ENCODE measurements at regions not wholly inside any gene's neighbourhood (a gene's known extent, or its start where the extent isn't known, plus 50 kb on each side); places are given as distances from the start of the nearest gene placed in this dataset.

DNA sequence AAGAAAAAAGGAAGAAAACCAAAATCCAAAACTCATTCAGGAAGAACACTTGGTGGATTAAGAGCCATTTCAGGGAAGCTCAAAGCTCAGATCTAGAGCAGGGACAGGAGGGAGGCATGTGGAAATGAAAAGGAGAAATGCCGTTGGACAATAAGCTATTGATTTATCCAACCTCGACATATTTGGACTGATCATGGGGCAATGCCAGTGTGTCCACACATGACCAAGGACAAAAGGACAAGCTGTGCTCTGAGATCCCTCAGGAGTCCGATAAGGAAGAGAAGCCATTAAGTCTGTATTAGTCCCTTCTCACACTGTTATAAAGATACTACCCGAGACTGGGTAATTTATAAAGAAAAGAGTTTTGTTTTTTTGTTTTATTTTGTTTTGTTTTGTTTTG is 684.0 kb upstream of the CELF2 start:
- Histone ChIP-seq H2AK5ac (ENCODE audit: low read depth, low read length) (no peak overlapping the region), H3K4ac (ENCODE audit: low read length) (no peak overlapping the region), H3K14ac (ENCODE audit: low read length) (no peak overlapping the region), H3K4me1 (ENCODE audit: control insufficient read depth in 2 of 2, insufficient read depth in 1 of 2, low read depth in 1 of 2, low read length in 2 of 2) (no peaks in the 10 kb centered on the region), H4K91ac (ENCODE audit: low read depth, low read length, poor library complexity) (no peak overlapping the region), H3K36me3 (replicated peaks in 1 of 2; ENCODE audit: control insufficient read depth in 2 of 2, insufficient read depth in 2 of 2, low read length in 2 of 2) (no peaks in the 10 kb centered on the region), H3K27ac (replicated peaks; ENCODE audit: low read length) (no peak overlapping the region), H3K79me1 (ENCODE audit: low read depth, low read length) (no peaks in the 10 kb centered on the region), H2BK5ac (ENCODE audit: low read length) (no peak overlapping the region), H3K4me3 (ENCODE audit: low read length in 2 of 2) (no peak overlapping the region), H2AFZ (ENCODE audit: low read length) (no peak overlapping the region), H3K4me2 (ENCODE audit: insufficient read depth, low read length, poor library complexity, severe bottlenecking) (no peak overlapping the region), H2BK120ac (ENCODE audit: low read depth, low read length) (no peak overlapping the region), H2BK15ac (ENCODE audit: low read length) (no peak overlapping the region), H4K8ac (ENCODE audit: low read depth, low read length) (no peak overlapping the region), H3K18ac (ENCODE audit: low read length) (no peak overlapping the region), H3K9me3 (replicated peaks in 1 of 2; ENCODE audit: control insufficient read depth in 2 of 2, insufficient read depth in 1 of 2, low read depth in 1 of 2, low read length in 2 of 2) (no peaks in the 10 kb centered on the region), H3K9ac (ENCODE audit: low read depth, low read length, poor library complexity) (no peak overlapping the region), H3K23ac (ENCODE audit: low read depth, low read length, poor library complexity) (no peak overlapping the region), H3K27me3 (ENCODE audit: control insufficient read depth in 3 of 3, insufficient read depth in 3 of 3, low read depth in 1 of 3, low read length in 3 of 3) (no peaks in the 10 kb centered on the region), H2BK12ac (ENCODE audit: low read length) (no peak overlapping the region)
- DNase-seq (ENCODE audit: low spot score) = no peak
- no CpG with 5 or more reads among the region's 4 CpGs for WGBS, 2 donors (ENCODE audit: extremely low coverage in 2 of 2, insufficient read length in 2 of 2, insufficient replicate concordance in 1 of 2)

DNA sequence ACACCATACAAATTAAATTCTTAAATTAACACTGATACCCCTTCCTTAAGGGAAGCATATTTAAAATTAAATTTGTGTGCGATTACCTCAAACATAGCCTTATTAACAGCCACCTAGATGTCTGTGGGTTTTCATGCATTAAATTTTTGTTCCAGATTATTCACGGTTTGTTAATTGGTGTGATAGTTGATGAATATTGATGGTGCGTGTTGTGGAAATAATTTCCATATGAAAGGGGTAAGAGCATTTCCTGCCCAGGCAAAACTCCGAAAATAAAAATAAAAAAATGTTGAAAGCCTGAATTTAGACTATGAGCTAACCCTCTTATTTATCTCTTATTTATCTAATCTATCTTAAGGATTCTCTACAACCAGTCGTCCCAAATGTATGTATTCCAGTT is 679.3 kb upstream of the CELF2 start:
- no peaks in the 10 kb centered on the region for H3K4me1 ChIP-seq (ENCODE audit: control insufficient read depth in 2 of 2, insufficient read depth in 1 of 2, low read depth in 1 of 2, low read length in 2 of 2)
- no peak for DNase-seq (ENCODE audit: low spot score)
- no peaks in the 10 kb centered on the region for H3K79me1 ChIP-seq (ENCODE audit: low read depth, low read length)
- H3K4ac ChIP-seq (ENCODE audit: low read length) = no peak overlapping the region
- no peak overlapping the region for H2AFZ ChIP-seq (ENCODE audit: low read length)
- no peaks in the 10 kb centered on the region for H3K27me3 ChIP-seq (ENCODE audit: control insufficient read depth in 3 of 3, insufficient read depth in 3 of 3, low read depth in 1 of 3, low read length in 3 of 3)
- no peak overlapping the region for H2BK12ac ChIP-seq (ENCODE audit: low read length)
- no peak overlapping the region for H2BK15ac ChIP-seq (ENCODE audit: low read length)
- H3K4me2 ChIP-seq (ENCODE audit: insufficient read depth, low read length, poor library complexity, severe bottlenecking) = no peak overlapping the region
- no peak overlapping the region for H2AK5ac ChIP-seq (ENCODE audit: low read depth, low read length)
- no peak overlapping the region for H4K91ac ChIP-seq (ENCODE audit: low read depth, low read length, poor library complexity)
- no peak overlapping the region for H3K4me3 ChIP-seq (ENCODE audit: low read length in 2 of 2)
- H2BK120ac ChIP-seq (ENCODE audit: low read depth, low read length) = no peak overlapping the region
- no peak overlapping the region for H2BK5ac ChIP-seq (ENCODE audit: low read length)
- no peak overlapping the region for H3K23ac ChIP-seq (ENCODE audit: low read depth, low read length, poor library complexity)
- no peak overlapping the region for H3K9ac ChIP-seq (ENCODE audit: low read depth, low read length, poor library complexity)
- H3K9me3 ChIP-seq (replicated peaks in 1 of 2; ENCODE audit: control insufficient read depth in 2 of 2, insufficient read depth in 1 of 2, low read depth in 1 of 2, low read length in 2 of 2) = no peaks in the 10 kb centered on the region
- H3K18ac ChIP-seq (ENCODE audit: low read length) = no peak overlapping the region
- H4K8ac ChIP-seq (ENCODE audit: low read depth, low read length) = no peak overlapping the region
- no peak overlapping the region for H3K14ac ChIP-seq (ENCODE audit: low read length)
- H3K27ac ChIP-seq (replicated peaks; ENCODE audit: low read length) = no peak overlapping the region
- WGBS, 2 donors (ENCODE audit: extremely low coverage in 2 of 2, insufficient read length in 2 of 2, insufficient replicate concordance in 1 of 2) = 100% methylated on average over 2 of the region's 5 CpGs; no CpG with 5 or more reads in 1 of the 2 donors
- no peaks in the 10 kb centered on the region for H3K36me3 ChIP-seq (replicated peaks in 1 of 2; ENCODE audit: control insufficient read depth in 2 of 2, insufficient read depth in 2 of 2, low read length in 2 of 2)

DNA sequence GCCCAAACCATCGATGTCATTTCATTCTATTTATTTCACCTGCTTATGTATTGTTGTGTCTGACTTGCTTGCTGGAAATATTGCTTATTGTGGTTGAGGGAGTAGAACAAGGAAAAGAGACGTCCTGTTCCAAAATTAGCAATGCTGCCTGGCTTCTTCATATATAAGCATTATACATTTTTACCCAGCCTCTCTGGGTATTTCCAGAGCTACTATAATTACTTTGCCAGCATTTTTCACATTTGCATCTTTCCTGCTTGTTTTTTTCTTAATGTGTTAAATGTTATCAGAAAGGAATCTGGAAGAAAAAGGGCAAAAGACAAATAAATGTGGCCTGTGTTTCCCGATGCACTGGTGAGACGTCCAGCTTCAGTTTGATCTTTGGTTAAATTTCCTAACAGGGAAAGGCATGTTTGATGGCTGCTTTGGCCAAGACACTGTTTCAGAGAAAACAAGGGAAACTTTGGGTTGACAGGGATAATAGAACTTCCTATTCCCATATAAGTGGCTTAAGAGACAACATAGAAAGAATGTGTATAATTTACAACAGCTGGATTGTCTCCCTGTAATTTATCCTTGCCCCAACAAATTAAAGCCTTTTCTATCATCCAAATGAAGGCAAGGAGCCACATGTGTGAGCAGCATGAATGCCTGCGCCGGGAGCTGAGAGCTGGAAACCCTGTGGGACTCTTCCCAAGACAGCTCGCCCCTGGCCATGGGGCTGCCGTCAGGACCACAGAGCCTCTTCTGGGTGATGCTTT is 671.1 kb upstream of the CELF2 start:
- Histone ChIP-seq H3K36me3 (replicated peaks in 1 of 2; ENCODE audit: control insufficient read depth in 2 of 2, insufficient read depth in 2 of 2, low read length in 2 of 2) (no peaks in the 10 kb centered on the region), H2BK15ac (ENCODE audit: low read length) (no peak overlapping the region), H3K27ac (replicated peaks; ENCODE audit: low read length) (no peak overlapping the region), H2BK120ac (ENCODE audit: low read depth, low read length) (no peak overlapping the region), H4K91ac (ENCODE audit: low read depth, low read length, poor library complexity) (no peak overlapping the region), H2AFZ (ENCODE audit: low read length) (no peak overlapping the region), H3K4me3 (ENCODE audit: low read length in 2 of 2) (no peak overlapping the region), H3K79me1 (ENCODE audit: low read depth, low read length) (no peaks in the 10 kb centered on the region), H3K14ac (ENCODE audit: low read length) (no peak overlapping the region), H3K18ac (ENCODE audit: low read length) (no peak overlapping the region), H4K8ac (ENCODE audit: low read depth, low read length) (no peak overlapping the region), H3K9ac (ENCODE audit: low read depth, low read length, poor library complexity) (no peak overlapping the region), H2AK5ac (ENCODE audit: low read depth, low read length) (no peak overlapping the region), H3K9me3 (replicated peaks in 1 of 2; ENCODE audit: control insufficient read depth in 2 of 2, insufficient read depth in 1 of 2, low read depth in 1 of 2, low read length in 2 of 2) (no peaks in the 10 kb centered on the region), H2BK5ac (ENCODE audit: low read length) (no peak overlapping the region), H3K4me1 (ENCODE audit: control insufficient read depth in 2 of 2, insufficient read depth in 1 of 2, low read depth in 1 of 2, low read length in 2 of 2) (peaks cover 0 to 2% of the 10 kb centered on the region in 2 donors), H3K27me3 (ENCODE audit: control insufficient read depth in 3 of 3, insufficient read depth in 3 of 3, low read depth in 1 of 3, low read length in 3 of 3) (no peaks in the 10 kb centered on the region), H3K4ac (ENCODE audit: low read length) (no peak overlapping the region), H3K4me2 (ENCODE audit: insufficient read depth, low read length, poor library complexity, severe bottlenecking) (no peak overlapping the region), H3K23ac (ENCODE audit: low read depth, low read length, poor library complexity) (no peak overlapping the region), H2BK12ac (ENCODE audit: low read length) (no peak overlapping the region)
- whole genome bisulfite sequencing, 2 donors (ENCODE audit: extremely low coverage in 2 of 2, insufficient read length in 2 of 2, insufficient replicate concordance in 1 of 2) = no CpG with 5 or more reads among the region's 8 CpGs
- no peak for DNase-seq (ENCODE audit: low spot score)

DNA sequence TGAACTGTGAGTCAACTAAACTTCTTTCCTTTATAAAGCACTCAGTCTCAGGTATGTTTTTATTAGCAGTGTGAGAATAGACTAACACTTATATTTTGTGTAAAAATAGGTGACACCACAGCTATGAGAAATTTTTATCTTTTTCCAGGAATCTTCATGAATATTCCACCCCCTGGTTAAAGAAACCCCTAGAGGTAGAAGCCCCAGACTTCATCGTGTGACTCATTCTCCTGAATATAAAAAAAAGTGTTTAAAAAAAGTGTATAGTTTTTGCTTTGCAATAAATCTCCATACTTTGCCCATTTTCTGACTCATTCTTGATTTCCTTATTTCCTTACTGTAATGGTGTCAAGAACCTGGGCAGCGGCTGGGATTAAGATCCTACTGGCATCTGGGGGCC is 667.6 kb upstream of the CELF2 start:
- Histone ChIP-seq H2AK5ac (ENCODE audit: low read depth, low read length) (no peak overlapping the region), H2BK120ac (ENCODE audit: low read depth, low read length) (no peak overlapping the region), H3K4me3 (ENCODE audit: low read length in 2 of 2) (no peak overlapping the region), H3K9ac (ENCODE audit: low read depth, low read length, poor library complexity) (no peak overlapping the region), H4K91ac (ENCODE audit: low read depth, low read length, poor library complexity) (no peak overlapping the region), H4K8ac (ENCODE audit: low read depth, low read length) (no peak overlapping the region), H3K79me1 (ENCODE audit: low read depth, low read length) (no peaks in the 10 kb centered on the region), H2AFZ (ENCODE audit: low read length) (no peak overlapping the region), H3K4ac (ENCODE audit: low read length) (no peak overlapping the region), H3K4me2 (ENCODE audit: insufficient read depth, low read length, poor library complexity, severe bottlenecking) (no peak overlapping the region), H2BK15ac (ENCODE audit: low read length) (no peak overlapping the region), H3K14ac (ENCODE audit: low read length) (no peak overlapping the region), H3K4me1 (ENCODE audit: control insufficient read depth in 2 of 2, insufficient read depth in 1 of 2, low read depth in 1 of 2, low read length in 2 of 2) (peaks cover 4 to 11% of the 10 kb centered on the region in 2 donors), H2BK12ac (ENCODE audit: low read length) (no peak overlapping the region), H3K23ac (ENCODE audit: low read depth, low read length, poor library complexity) (no peak overlapping the region), H3K36me3 (replicated peaks in 1 of 2; ENCODE audit: control insufficient read depth in 2 of 2, insufficient read depth in 2 of 2, low read length in 2 of 2) (no peaks in the 10 kb centered on the region), H3K9me3 (replicated peaks in 1 of 2; ENCODE audit: control insufficient read depth in 2 of 2, insufficient read depth in 1 of 2, low read depth in 1 of 2, low read length in 2 of 2) (no peaks in the 10 kb centered on the region), H2BK5ac (ENCODE audit: low read length) (no peak overlapping the region), H3K18ac (ENCODE audit: low read length) (no peak overlapping the region), H3K27me3 (ENCODE audit: control insufficient read depth in 3 of 3, insufficient read depth in 3 of 3, low read depth in 1 of 3, low read length in 3 of 3) (no peaks in the 10 kb centered on the region), H3K27ac (replicated peaks; ENCODE audit: low read length) (no peak overlapping the region)
- WGBS, 2 donors (ENCODE audit: extremely low coverage in 2 of 2, insufficient read length in 2 of 2, insufficient replicate concordance in 1 of 2) = no CpG with 5 or more reads among the region's 2 CpGs
- DNase-seq (ENCODE audit: low spot score) = no peak

All from neuronal stem cell (in vitro differentiated cells).